Fibroblast of the aortic adventitia (primary cell): ENCODE measurements at regions not wholly inside any gene's neighbourhood (a gene's known extent, or its start where the extent isn't known, plus 50 kb on each side); places are given as distances from the start of the nearest gene placed in this dataset.

Experiments
- DNase-seq: peaks from one replicate; pipeline ENCODE4 v3.0.0-alpha.2; 2010; ENCODE audit warnings: low read depth
- H3K4me3 ChIP-seq: 2 replicates; pipeline ENCODE4 v1.5.1; 2011; ENCODE audit warnings: low read depth, mild to moderate bottlenecking, control low read depth, low read length, moderate library complexity
- CTCF ChIP-seq: IDR thresholded peaks from 2 replicates; pipeline ENCODE4 v1.5.1; 2011; ENCODE audit warnings: mild to moderate bottlenecking, low read length, control low read depth, inconsistent platforms; ENCODE audit not compliant: insufficient read depth

GRCh38 chr1:232538224-232538942, 91.5 kb downstream of the SIPA1L2 start:
- H3K4me3 ChIP-seq, result no peak overlapping the region
- DNase-seq, result no peak
- TF ChIP-seq CTCF, result no peak

- H3K4me3 ChIP-seq, result no peak overlapping the region
- TF ChIP-seq CTCF, result no peak
- no peak for DNase-seq
Measured at GRCh38 chr1:232534552-232535517, 95.1 kb downstream of the SIPA1L2 start.

GRCh38 chr1:232533328-232533727, 96.6 kb downstream of the SIPA1L2 start:
- no peak for TF ChIP-seq CTCF
- DNase-seq, result no peak
- no peak overlapping the region for H3K4me3 ChIP-seq

GRCh38 chr1:232532901-232533300, 97.0 kb downstream of the SIPA1L2 start:
- no peak for TF ChIP-seq CTCF
- DNase-seq, result no peak
- H3K4me3 ChIP-seq, result no peak overlapping the region

- TF ChIP-seq CTCF, result no peak
Measured at GRCh38 chr1:232531291-232531690, 98.6 kb downstream of the SIPA1L2 start.

GRCh38 chr1:232529747-232530146, 100.2 kb downstream of the SIPA1L2 start:
- no peak for TF ChIP-seq CTCF
- H3K4me3 ChIP-seq, result no peak overlapping the region
- DNase-seq, result peak; percentile 10

More at GRCh38 chr1:232531291-232531690, 98.6 kb downstream of the SIPA1L2 start:
- DNase-seq, result no peak
- H3K4me3 ChIP-seq, result no peak overlapping the region
